GM12872 (cell line): ENCODE measurements at regions not wholly inside any gene's neighbourhood (a gene's known extent, or its start where the extent isn't known, plus 50 kb on each side); places are given as distances from the start of the nearest gene placed in this dataset.

Experiments
- TF ChIP-seq, protein P1 (sequence below): IDR thresholded peaks from 3 replicates; pipeline ENCODE4 v1.5.1; 2011; ENCODE audit warnings: low read depth, mild to moderate bottlenecking, low read length, moderate library complexity; ENCODE audit not compliant: insufficient read depth

DNA sequence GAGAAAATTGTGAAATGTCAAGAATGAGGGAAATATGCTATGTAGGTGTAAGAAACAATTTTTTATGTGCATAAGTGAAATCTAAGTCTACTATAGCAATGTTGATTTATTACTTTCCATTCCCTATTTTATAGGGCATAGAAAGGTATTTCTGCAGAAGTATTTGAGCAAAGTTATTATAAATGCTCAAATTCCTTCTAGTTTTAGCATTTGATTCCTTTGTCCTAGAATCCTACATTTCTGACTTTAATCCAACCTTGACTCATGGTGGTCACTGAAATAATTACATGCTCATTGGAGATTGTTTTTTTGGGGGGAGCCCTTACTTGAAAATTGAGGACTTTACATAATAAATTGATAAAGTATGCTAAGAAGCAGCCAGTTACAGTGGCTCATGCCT lies 716.6 kb upstream of the LUZP2 start:
- TF ChIP-seq, protein P1, sequence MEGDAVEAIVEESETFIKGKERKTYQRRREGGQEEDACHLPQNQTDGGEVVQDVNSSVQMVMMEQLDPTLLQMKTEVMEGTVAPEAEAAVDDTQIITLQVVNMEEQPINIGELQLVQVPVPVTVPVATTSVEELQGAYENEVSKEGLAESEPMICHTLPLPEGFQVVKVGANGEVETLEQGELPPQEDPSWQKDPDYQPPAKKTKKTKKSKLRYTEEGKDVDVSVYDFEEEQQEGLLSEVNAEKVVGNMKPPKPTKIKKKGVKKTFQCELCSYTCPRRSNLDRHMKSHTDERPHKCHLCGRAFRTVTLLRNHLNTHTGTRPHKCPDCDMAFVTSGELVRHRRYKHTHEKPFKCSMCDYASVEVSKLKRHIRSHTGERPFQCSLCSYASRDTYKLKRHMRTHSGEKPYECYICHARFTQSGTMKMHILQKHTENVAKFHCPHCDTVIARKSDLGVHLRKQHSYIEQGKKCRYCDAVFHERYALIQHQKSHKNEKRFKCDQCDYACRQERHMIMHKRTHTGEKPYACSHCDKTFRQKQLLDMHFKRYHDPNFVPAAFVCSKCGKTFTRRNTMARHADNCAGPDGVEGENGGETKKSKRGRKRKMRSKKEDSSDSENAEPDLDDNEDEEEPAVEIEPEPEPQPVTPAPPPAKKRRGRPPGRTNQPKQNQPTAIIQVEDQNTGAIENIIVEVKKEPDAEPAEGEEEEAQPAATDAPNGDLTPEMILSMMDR, result no peak

DNA sequence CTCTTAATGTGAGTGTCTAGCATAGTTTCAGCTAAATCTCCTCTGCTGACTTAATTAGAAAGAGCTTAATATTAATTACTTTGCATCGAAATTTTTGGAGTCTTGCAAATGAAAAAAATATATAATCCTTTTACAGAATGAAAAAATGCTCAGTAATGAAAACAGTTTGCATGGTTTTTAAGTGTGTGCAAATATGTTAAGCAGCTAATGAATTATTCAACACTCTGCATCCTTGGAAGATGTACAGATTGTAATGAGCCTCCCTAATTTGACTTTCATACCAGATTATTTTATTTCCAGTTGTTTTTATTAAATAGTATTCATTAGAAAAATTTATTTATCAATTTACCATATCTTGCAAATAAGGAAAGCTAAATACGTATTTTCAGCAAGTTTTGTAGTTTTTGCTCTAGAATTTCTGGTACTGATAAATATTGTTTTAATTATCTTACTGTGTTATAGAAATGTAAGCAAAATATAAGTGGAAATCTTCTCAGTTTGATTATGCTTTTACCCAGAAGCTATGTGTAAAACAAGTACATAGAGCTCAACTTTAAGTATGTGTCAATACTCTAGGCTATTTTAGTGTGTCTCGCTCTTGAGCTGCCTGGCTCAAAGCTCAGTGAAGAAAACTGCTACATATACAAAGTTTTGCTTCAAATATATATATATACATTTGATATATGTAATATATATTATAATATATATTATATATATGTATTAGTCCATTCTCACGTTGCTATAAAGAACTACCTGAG lies 714.9 kb upstream of the LUZP2 start:
- TF ChIP-seq, protein P1, result no peak

DNA sequence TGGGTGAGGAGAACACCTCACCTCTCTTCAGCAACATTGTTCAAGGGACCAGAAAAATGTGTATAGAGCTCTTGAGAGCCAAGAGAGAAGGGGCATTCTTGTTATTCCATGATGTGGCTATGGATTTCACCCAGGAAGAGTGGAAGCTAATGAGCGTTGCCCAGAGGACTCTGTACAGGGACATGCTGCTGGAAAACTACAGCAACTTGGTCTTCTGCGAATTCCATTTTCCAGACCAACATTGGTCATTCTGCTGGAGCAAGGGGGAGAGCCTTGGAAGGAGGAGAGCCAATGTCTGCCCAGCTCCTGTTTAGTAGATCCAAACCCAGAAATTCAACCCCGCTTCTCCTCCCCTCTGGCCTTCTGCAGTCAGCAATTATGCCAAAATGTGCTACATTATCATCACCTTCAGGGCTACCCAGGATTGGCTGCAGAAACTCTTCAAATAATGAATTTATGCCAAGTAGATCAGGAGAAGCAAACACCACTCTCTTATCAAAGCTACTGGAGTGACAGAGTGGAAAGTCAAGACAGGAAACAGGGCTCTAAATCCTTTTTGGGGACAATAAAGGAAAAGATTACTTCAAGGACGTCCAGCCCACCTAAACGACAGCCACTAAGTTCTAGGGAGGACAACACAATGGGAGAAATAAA lies 707.5 kb upstream of the LUZP2 start:
- TF ChIP-seq, protein P1, result no peak

DNA sequence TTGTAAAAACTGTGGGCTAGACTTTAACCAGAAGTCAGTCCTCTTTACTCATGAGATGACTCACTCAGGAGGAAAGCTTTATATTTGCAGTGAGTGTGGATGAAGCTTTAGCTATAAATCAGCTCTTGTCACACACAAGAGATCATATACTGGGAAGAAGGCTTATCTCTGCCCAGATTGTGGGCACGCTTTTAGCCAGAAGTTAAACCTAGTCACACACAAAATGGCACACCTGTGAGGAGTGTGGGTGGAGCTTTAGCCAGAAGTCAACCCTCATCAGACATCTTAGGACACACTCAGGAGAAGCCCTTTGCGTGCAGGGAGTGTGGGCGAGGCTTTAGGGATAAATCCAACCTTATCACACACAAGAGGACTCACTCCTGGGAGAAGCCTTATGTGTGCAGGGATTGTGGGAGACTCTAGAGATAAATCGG lies 706.9 kb upstream of the LUZP2 start:
- TF ChIP-seq, protein P1, result no peak

DNA sequence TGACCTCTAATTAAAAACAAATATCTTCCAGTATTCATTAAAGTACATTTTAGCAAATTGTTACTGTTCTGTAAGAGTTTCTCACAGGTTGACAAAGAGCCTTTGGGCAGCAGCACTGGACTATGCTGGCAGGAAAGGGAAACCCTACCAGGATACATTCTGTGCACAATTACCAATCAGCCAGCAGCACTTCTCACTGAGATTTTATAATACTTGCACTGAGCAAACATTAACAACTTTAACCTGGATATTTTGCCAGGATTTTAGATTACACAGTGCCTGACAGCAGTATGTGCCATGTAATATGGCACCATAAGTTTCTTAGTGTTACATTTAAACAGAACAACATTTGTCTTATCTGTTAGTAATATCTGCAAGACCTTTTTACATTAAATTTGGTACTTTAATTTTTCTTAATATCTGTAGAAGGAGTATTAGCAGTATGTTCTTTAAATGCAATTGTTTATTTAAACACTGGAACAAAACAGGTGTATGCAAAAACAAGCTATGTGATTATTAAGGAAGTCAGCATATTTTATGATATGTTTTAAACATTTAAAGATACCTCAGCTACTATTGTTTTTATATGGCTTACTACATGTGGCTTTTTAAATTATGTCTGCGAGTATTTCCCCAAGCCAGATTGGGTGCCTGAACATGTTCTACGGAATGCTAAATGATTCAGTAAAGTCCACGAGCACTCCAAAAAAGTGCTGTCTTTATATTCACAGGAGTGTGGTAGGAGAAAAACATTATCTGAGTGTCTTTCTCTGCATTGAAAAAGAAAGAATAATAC lies 699.0 kb upstream of the LUZP2 start:
- TF ChIP-seq, protein P1, result no peak

DNA sequence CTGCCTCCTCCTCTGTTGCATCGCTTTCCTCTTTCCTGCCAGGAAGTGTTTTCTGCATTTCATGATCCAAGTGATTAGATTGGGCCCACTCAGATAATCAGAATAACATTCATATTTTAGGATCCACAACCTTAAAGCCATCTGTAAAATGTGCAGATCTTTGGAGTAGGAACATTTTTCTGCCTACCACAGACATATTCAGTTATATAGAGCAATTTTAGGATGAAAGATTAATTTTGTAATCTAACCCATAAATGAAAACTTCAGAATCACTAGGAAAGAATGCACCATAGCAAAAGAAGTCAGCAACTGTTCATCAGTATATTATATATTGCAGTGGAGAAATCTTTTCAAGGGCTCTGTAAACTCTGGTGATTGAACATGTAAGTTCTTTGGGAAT lies 659.9 kb upstream of the LUZP2 start:
- TF ChIP-seq, protein P1, result no peak

DNA sequence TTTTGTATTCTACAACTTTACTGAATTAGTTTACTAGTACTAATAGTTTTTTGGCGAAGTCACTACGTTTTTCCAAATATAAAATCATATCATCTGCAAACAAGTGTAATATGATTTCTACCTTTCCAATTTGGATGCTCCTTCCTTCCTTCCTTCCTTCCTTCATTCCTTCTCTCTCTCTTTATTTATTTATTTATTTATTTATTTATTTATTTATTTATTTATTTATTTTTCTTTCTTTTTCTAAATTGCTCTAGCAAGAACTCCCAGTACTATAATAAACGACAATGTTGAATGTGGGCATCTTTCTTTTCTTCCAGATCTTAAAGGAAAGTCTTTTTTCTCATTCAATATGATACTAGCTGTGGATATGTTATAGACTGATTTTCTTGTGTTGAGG lies 656.0 kb upstream of the LUZP2 start:
- TF ChIP-seq, protein P1, result no peak
